WI38 (cell line): ENCODE measurements at regions not wholly inside any gene's neighbourhood (a gene's known extent, or its start where the extent isn't known, plus 50 kb on each side); places are given as distances from the start of the nearest gene placed in this dataset.

Experiments
- H3K4me3 ChIP-seq: 2 replicates; pipeline ENCODE4 v1.5.1; 2011; ENCODE audit warnings: low read depth, mild to moderate bottlenecking, control low read depth, low read length
- CTCF ChIP-seq: IDR thresholded peaks from 2 replicates; pipeline ENCODE4 v1.5.1; 2012; ENCODE audit warnings: low read depth, mild to moderate bottlenecking, control low read depth, low read length

- no peak for TF ChIP-seq CTCF
- no peak overlapping the region for H3K4me3 ChIP-seq
Measured at GRCh38 chr9:108677776-108678175, 178.0 kb downstream of the ACTL7B start.

GRCh38 chr9:108676355-108676754 is 179.4 kb downstream of the ACTL7B start:
- TF ChIP-seq CTCF, result no peak
- no peak overlapping the region for H3K4me3 ChIP-seq

GRCh38 chr9:108675708-108676107 is 180.1 kb downstream of the ACTL7B start:
- no peak for TF ChIP-seq CTCF
- no peak overlapping the region for H3K4me3 ChIP-seq

GRCh38 chr9:108674766-108675530 is 180.8 kb downstream of the ACTL7B start:
- no peak for TF ChIP-seq CTCF

GRCh38 chr9:108673386-108673785 is 182.4 kb downstream of the ACTL7B start:
- TF ChIP-seq CTCF, result no peak

More at GRCh38 chr9:108674766-108675530, 180.8 kb downstream of the ACTL7B start:
- no peak overlapping the region for H3K4me3 ChIP-seq

GRCh38 chr9:108672475-108673190 is 183.2 kb downstream of the ACTL7B start:
- H3K4me3 ChIP-seq, result no peak overlapping the region
- TF ChIP-seq CTCF, result no peak

More at GRCh38 chr9:108673386-108673785, 182.4 kb downstream of the ACTL7B start:
- no peak overlapping the region for H3K4me3 ChIP-seq

DNA sequence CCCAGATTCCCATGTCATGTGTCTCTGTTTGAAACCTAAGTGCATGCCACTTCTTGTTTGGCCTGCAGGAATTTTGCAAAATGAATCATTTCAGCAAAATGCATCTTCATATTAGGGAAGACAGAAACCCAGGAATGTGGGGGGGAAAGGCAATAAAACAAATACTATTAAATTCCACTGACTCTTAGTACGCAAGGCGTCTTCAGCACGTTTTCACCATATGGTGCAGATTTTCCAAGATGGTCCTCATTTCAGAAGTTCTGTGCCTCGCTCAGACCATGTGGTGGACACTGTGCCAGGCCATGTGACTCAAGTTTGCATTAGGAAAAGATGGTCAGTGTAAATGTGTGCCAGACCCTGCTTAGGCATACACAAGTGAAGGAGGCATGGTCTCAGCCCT is 184.0 kb downstream of the ACTL7B start:
- no peak overlapping the region for H3K4me3 ChIP-seq
- TF ChIP-seq CTCF, result no peak
